ENCODE measurements at regions not wholly inside any gene's neighbourhood (a gene's known extent, or its start where the extent isn't known, plus 50 kb on each side); places are given as distances from the start of the nearest gene placed in this dataset.
"Not testable (repeated sequence)": the region's sequence is repeated elsewhere in the genome, so short reads cannot be mapped to it uniquely, and the experiment has no call there.

- FAIRE-seq: not testable (repeated sequence)
These were observed 81.9 kb upstream of the GOLGA6L4 start for GRCh38 chr15:84153655-84154140.

GRCh38 chr15:84154314-84154713 lies 81.3 kb upstream of the GOLGA6L4 start:
- FAIRE-seq: not testable (repeated sequence)

GRCh38 chr15:84154787-84155186 lies 80.8 kb upstream of the GOLGA6L4 start:
- FAIRE-seq: not testable (repeated sequence)

- not testable (repeated sequence) for FAIRE-seq
These were observed 79.6 kb upstream of the GOLGA6L4 start for GRCh38 chr15:84155792-84156587.

- not testable (repeated sequence) for FAIRE-seq
These were observed 79.1 kb upstream of the GOLGA6L4 start for GRCh38 chr15:84156588-84156840.

- not testable (repeated sequence) for FAIRE-seq
These were observed 78.4 kb upstream of the GOLGA6L4 start for GRCh38 chr15:84157056-84157632.

GRCh38 chr15:84157857-84158256 lies 77.7 kb upstream of the GOLGA6L4 start:
- not testable (repeated sequence) for FAIRE-seq

GRCh38 chr15:84159346-84160269 lies 76.0 kb upstream of the GOLGA6L4 start:
- FAIRE-seq: not testable (repeated sequence)

GRCh38 chr15:84164423-84165292 lies 70.9 kb upstream of the GOLGA6L4 start:
- not testable (repeated sequence) for FAIRE-seq

GRCh38 chr15:84170029-84170428 lies 65.5 kb upstream of the GOLGA6L4 start:
- FAIRE-seq: not testable (repeated sequence)

- not testable (repeated sequence) for FAIRE-seq
These were observed 62.4 kb upstream of the GOLGA6L4 start for GRCh38 chr15:84173231-84173610.
